ENCODE measurements at regions not wholly inside any gene's neighbourhood (a gene's known extent, or its start where the extent isn't known, plus 50 kb on each side); places are given as distances from the start of the nearest gene placed in this dataset.

DNA sequence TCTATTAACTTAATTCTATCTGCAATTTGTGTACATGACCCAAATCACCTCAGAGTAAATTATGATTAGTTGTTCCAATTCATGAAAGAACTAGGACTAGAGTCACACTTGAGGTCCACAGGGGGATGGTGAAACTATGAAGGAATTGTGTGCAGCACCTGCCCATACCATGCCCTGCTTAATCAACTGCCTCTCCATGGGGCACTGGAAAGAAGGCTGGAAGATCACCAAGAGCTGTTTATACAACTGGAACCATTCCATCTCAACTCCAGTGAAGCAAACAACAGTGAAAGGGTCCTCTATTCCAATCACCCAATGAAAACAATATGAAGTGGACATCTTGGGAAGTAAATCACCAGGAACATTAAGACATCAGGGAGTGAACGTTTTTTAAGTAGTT, 98.7 kb upstream of the SEMA3D start:
- TF ChIP-seq, protein P1, sequence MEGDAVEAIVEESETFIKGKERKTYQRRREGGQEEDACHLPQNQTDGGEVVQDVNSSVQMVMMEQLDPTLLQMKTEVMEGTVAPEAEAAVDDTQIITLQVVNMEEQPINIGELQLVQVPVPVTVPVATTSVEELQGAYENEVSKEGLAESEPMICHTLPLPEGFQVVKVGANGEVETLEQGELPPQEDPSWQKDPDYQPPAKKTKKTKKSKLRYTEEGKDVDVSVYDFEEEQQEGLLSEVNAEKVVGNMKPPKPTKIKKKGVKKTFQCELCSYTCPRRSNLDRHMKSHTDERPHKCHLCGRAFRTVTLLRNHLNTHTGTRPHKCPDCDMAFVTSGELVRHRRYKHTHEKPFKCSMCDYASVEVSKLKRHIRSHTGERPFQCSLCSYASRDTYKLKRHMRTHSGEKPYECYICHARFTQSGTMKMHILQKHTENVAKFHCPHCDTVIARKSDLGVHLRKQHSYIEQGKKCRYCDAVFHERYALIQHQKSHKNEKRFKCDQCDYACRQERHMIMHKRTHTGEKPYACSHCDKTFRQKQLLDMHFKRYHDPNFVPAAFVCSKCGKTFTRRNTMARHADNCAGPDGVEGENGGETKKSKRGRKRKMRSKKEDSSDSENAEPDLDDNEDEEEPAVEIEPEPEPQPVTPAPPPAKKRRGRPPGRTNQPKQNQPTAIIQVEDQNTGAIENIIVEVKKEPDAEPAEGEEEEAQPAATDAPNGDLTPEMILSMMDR (IDR thresholded peaks at IDR 0.05): no peak
- TF ChIP-seq POLR2A (IDR thresholded peaks at IDR 0.05): no peak

All from heart left ventricle (tissue), 13 donors.